GM18873 (cell line): ENCODE measurements at regions not wholly inside any gene's neighbourhood (a gene's known extent, or its start where the extent isn't known, plus 50 kb on each side); places are given as distances from the start of the nearest gene placed in this dataset.

ENCODE experiments used
- ATAC-seq: cut with Tn5 transposase; IDR thresholded peaks from one replicate; pipeline ENCODE4 v1.9.1; 2021; ENCODE audit warnings: mild to moderate bottlenecking, moderate library complexity, moderate number of reproducible peaks; ENCODE audit not compliant: unreplicated experiment, low FRiP score

DNA sequence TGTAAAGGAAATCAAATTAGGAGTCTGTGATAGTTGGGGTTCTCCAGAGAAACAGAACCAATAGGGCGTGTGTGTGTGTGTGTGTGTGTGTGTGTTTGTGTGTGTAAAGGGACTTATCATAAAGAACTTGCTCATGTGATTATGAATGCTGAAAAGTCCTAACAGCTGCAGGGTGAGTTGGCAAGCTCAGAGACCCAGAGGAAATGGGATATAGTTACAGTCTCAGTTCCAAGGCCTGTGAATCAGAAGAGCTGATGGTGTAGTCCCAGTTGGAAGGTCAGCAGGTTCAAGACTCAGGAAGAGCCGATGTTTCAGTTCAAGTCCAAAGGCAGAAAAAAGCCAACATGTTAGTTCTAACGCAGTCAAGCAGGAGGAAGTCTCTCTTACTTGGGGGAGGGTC lies 214.2 kb downstream of the ELAVL2 start:
- ATAC-seq: no peak

DNA sequence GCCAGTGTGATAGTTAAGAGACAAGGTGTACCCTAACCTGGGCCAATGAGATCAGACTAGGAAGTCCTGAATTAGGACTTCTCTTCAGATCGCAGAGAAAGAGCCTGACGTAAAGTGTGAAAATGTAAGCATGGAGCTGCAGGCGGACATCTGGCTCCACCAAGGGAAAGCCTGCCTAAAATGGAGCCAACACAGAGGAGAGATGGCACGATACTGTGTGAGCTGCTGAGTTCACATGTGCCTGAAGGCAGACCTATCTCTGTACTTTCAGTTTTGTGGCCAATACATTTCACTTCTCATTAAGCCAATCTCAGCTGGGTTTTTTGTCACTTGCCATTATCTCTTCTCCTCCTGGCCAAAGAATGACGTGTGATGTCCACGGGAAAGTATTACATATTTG lies 210.5 kb downstream of the ELAVL2 start:
- no peak for ATAC-seq

DNA sequence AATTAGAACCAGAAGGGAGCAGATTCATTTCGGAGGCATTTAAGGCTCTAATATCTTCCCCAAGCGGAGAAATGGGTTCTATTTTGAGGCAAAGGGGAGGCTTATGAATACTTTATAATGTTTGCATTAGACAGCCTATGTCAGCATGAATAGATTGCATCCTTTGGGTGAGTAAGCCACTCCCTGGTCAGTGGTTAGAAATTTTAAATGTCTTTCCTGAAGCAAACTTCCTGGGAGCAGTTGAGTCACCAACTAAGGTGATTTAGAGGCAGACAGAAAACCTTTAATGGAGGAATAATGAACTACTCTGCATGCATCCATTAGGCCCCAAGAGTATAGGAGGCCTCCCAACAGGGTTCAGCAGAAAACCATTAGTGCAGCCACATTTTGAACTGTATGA lies 204.9 kb downstream of the ELAVL2 start:
- no peak for ATAC-seq

DNA sequence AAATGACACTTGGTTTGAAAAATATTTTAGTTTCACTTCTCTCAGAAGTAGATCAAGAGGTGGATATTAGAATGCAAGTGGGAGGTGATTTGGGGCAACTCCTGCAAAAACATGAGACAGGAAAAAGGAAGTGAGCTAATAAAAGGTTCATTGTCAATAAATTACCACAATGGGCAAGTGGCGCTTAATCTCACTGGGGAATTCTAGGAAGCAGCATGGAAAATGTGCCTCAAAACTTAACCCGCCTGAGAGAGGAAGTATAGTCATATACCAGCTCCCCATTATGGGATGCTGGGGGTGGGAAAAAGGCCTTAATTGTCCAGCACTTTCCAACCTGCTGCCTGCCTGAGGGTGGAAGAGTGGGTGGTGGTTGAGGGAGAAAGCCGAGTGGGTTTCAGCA lies 204.1 kb downstream of the ELAVL2 start:
- no peak for ATAC-seq

DNA sequence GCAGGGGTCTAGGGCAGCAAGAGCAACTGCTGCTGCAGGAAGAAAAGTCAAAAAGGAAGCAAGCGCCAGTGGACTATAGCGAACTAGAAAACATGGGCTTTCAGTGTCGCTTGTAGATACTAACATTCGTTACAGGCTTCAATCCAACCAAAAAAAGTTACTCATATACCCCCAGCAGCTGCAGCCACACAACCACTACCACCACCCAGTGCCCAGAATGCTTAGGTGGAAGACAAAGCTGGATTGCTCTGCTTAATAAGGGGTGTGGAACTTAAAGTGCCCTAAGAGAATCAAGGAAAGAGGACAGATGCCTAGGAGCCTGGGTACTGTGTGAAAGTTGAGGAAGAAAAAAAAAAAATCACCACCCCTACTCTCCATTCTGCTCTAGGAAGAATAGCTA lies 203.6 kb downstream of the ELAVL2 start:
- ATAC-seq: no peak

DNA sequence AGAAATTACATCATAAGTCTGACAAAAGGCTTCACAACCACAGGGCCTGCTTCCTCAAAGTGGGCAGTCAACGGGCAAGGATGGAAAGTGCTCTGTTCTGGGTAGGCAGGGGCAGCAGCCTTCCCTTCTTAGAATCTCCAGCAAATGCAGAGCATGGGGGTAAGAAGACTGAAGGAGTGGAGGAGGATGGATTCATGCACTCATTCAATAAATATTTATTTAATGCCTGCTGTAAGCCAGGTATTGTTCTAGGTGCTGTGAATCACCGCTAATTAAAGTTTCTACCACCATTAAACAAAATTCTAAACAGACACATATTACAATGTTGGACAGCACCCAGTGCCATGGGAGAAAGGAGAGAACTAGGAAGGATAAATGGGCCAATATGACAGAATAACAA lies 195.6 kb downstream of the ELAVL2 start:
- ATAC-seq: no peak

DNA sequence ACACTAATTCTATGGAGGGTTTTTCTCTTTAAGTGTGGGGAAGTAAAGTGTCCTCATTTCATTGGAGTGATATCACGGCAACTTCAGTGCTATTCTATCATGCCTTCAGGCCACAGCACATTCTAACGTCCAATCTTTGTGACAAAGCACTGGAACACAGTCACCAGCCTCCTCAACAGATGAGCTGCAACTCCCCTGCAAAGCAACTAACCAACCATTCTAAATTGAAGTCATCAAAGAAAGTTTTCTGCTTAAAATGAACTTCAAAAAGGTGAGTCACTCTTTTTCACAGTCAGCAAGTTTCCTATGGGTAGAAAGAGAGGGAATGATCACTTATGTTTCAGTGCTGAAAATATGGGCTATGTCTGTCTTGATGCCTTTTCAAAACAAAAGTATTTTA lies 190.8 kb downstream of the ELAVL2 start:
- no peak for ATAC-seq

DNA sequence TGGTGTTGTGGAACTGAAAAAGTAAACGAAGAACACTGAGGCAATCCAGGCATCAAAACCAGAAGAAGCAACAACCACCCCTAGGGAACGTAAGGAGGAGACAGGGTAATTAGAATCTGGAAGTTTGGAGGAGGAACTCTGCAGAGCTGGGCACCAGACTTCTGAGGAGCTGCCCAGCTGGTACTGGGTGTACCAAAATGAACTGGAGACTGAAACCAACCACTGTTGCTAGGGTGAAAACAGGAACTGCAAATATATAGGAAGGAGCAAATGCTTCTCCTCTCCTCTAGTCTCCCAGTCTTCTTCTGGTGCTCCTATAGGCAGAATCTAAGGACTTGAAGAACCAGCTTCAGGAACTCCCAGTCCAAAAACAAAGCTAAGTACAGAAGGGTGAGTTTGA lies 189.8 kb downstream of the ELAVL2 start:
- no peak for ATAC-seq

DNA sequence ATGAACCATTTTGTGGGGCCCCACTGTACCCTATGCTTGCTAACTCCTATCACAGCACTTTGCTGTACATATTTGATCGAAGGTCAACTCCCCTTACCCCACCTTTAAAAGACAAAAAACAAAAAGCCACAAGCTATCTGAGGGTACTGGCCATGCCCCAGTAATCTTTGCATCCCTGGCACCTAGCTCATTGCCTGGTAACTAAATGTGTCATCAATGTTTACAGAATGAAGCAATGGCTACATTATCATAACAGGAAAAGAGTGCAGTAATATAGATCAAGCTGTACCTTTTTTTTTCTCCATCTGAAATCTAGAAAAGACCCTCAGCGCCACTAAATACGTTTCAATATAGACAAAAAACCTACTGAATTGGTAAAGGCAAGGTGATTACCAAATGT lies 188.0 kb downstream of the ELAVL2 start:
- no peak for ATAC-seq

DNA sequence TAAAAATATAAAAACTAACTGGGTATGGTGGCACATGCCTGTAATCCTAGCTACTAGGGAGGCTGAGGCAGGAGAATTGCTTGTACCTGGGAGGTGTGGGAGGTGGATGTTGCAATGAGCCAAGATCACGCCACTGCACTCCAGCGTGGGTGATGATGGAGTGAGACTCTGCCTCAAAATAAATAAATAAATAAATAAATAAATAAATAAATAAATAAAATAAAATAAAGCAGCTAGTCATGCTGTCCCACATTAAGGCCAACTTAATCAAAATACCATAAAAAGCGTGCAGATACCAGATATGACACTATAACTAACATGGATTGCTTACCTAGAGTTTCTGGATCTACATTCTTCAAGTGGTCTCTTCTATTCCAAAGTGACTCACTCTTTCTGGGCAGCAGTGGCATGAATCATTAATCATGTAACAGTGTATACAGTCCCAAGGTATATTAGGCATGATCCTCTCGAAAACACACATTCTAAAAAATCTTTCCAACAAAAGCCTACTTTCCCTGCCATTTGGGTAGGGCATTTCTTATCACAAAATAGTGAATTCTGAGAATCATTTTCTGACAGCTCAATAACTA lies 187.1 kb downstream of the ELAVL2 start:
- ATAC-seq: no peak
